Stimulated activated CD4-positive, alpha-beta T cell treated with anti-CD3 and anti-CD28 coated beads, Interleukin-2, amount 100 ng/mL, for 24 hours (primary cell): ENCODE measurements at regions not wholly inside any gene's neighbourhood (a gene's known extent, or its start where the extent isn't known, plus 50 kb on each side); places are given as distances from the start of the nearest gene placed in this dataset.

Experiments
- DNase-seq, 2 donors: peaks; one replicate each; pipeline ENCODE4 v3.0.0-alpha.2; 2020

DNA sequence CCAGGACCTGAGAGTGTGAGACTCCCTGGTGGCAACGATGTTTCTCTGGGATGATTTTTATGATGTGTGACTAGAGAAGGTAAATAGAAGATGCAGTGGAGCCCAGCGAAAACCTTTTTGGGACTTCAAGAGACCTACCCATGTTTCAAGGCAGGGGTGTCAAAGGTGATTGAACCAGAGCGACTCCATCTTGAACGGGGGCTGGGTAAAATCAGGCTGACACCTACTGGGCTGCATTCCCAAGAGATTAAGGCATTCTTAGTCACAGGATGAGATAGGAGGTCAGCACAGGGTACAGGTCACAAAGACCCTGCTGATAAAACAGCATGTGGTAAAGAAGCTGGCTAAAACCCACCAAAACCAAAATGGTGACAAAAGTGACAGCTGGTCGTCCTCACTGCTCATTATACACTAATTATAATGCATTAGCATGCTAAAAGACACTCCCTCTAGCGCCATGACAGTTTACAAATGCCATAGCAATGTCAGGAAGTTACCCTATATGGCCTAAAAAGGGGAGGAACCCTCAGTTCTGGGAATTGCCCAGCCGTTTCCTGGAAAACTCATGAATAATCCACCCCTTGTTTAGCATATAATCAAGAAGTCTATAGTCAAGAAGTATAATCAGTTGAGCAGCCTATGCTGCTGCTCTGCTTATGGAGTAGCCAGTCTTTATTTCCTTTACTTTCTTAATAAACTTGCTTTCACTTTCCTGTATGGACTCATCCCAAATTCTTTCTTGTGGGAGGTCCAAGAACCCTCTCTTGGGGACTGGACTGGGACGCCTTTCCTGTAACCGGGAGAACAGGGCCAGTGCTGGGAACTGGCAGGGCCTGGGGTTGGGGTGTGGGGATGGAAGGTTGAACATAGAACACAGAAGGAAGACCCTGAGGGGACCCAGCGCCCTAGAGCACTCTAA is 526.4 kb downstream of the QKI start:
- no peak for DNase-seq

DNA sequence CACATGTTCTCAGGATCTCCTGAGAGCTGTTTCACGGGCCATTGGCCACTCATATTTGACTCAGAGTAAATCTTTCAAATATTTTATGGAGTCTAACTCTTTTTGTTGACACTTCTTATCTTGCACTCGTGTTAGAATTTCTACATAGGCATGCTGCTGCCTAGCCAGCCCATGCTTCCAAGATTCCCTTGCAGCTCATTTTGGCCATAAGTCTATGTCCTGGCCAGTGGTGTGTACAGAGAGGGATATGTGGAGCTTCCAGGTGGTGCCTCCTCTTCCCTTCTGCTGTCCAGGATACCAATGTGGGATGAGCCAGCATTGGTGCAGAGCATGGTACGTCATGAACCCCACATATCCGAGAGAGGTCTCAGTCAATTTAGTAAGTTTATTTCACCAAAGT is 522.6 kb downstream of the QKI start:
- DNase-seq: no peak

DNA sequence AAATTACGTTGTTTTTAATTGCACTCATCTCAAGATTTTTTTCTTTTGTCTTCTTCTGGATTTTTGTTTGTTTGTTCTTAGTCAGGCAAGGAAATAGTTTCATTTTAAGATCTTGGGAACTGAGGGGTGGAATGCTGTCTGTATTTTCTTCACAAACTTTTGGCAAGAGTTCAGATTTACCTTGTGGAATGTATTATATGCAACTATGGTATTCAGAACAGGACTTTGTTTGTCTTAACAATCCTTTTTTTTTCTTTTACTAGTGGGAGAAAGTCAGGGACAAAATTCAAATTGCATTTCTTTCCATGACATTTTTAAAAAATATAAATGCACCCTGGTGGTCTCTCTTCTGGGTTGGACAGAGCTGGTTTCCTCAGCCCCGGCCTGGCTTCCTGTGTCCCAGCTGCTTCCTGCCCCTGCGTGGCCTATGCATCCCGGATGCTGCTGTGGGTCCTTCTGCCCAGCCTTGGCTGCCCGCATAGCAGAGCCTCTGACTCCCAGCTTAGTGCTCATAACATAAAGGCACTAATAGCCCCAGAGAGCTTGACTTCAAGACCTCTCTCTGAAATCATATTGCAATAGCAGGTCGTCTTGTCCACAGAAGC is 520.7 kb downstream of the QKI start:
- DNase-seq: no peak

GRCh38 chr6:163930012-163930411 is 515.5 kb downstream of the QKI start:
- DNase-seq: no peak

DNA sequence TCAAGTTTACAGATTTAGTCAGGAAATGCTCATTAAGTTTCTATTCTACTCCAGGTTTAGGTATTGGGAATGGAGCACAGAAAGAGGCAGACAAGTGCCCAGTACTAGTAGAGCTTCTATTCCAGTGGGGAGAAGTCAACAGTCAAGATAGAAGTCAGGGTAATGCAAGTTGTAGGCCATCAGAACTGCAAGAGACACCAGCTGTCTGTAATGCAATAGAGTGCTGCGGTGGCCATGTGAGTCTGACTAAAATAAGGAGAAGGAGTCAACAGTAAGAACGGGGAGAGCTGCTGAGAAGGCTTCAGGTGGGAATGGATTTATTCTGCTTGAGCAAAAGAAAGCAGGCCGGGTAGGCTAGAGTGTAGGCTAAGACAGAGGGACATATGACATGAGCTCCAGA is 515.0 kb downstream of the QKI start:
- DNase-seq: no peak

GRCh38 chr6:163926642-163927041 is 512.1 kb downstream of the QKI start:
- DNase-seq: no peak

DNA sequence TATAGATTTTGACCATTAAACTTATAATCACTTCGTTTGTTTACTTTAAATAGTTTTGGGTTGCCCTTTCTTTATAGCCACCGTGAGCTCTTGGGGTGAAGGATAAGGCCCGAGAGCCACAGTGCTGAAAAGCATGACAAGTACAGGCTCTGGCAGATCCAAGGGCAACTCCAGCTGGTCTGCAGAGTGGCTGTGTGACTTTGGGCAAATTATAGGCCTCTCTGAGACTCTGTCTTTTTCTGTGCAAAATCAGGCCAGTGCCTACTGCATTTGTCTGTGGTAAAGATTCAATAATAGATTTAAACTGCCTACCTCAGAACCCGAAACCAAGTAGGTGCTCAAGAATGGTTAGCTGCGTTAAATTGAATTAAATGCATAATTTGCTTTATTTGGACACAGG is 511.3 kb downstream of the QKI start:
- DNase-seq: no peak

DNA sequence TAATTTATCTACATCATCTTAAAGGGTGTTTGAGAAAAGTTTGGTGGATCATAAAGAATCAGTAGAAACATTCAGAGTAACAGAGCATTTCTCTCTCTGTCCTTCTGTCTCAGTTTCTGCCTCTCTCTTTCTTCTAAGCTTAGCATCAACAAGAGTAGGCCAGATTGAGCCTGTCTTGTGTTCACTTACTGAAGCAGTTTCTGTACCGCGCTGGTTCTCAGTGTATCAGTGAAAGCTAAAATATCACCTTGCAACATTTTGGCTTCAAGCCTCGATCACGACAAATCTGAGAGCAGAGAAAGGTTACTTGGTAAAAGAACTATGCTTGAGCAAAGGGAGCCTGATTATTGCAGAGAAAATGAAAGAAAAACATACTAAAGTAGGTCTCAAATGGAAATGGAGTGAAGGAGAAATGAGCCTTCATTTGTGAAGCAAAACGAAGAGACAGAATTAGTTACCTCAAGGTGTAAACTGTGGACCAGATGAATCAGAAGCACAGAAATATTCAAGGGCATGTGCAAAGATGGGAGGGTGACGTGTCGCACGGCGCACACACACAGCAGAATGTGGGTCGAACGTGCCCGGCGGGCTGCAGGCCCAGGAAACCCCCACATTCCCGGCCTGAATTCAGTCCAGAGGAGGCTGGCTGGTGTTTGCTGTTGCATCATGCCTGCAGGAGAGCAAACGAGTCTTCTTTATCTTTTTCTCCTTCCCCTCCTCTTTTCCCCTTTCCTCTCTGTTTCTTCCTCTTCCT is 509.3 kb downstream of the QKI start:
- DNase-seq: no peak

DNA sequence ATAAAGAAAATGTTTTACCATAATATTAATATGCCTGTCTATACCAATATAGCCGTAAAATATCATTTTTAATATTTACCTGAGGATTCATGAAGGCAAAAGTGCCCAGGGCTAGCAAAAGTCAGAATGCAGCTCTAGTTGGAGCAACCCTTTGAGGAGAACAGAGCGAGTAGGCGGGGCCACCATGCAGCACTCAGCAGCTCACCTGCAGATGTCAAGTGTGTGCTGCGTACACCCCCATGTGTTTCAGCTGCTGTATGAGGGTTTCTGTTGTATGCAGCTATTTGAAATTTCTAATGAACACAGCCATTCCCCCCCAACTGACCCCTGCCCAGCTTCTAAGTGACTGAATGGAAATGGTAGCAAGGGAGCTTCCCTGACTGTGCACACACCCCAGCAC is 508.0 kb downstream of the QKI start:
- no peak for DNase-seq

GRCh38 chr6:163919652-163920051 is 505.1 kb downstream of the QKI start:
- no peak for DNase-seq

DNA sequence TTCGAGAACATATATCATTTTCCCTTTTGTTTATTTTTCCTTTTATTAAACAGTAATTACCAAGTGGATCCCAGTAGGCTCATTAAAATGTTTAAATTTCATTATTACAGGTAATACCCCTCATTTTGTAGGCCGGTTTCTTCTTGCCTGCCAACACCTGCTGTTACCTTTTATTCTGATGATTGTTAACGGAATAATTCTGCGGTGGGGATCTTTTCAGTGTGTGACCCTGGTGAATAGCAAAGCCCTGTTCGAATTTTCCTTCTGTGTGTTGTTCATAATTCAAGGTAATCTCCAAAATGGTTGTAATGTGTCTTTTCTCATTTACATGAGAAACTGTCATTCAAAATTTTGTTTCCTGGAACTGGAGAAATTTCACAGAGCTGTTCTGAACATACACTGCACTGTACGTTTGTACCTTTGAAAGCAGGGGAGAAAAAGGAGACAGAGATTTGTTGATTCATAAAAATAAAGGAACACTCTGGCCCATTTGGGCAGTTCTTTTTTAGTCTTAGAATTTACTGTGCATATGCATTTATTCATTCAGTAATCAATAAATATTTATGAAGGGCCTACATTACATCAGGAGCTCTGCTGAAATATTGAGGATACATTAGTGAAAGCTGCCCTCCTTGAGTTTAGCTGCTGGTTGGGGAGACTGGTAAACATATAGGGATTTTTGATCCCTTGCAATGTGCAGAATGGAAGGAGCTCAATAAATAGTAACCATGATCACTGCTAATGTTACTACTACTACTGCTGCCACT is 502.0 kb downstream of the QKI start:
- no peak for DNase-seq

DNA sequence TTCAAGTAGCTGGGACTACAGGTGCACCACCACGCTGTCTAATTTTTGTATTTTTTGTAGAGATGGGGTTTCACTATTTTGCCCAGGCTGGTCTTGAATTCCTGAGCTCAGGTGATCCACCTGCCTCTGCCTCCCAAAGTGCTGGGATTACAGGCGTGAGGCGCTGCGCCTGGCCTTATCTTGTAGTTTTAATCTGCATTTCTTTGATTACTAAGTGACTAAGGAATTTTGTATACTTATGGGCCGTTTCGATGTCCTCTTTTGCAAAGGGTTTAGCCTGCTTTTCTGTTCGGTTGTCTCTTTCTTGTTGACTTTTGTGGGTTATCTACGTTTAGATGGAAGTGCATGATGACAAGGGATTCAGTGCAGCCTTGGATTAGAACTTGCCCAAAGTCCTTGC is 500.6 kb downstream of the QKI start:
- no peak for DNase-seq

GRCh38 chr6:163913045-163913444 is 498.5 kb downstream of the QKI start:
- no peak for DNase-seq

GRCh38 chr6:163906006-163906710 is 491.6 kb downstream of the QKI start:
- no peak for DNase-seq

- DNase-seq: no peak
These were observed 489.7 kb downstream of the QKI start for GRCh38 chr6:163904186-163904585.

- DNase-seq: no peak
These were observed 489.0 kb downstream of the QKI start for GRCh38 chr6:163903541-163903940.

DNA sequence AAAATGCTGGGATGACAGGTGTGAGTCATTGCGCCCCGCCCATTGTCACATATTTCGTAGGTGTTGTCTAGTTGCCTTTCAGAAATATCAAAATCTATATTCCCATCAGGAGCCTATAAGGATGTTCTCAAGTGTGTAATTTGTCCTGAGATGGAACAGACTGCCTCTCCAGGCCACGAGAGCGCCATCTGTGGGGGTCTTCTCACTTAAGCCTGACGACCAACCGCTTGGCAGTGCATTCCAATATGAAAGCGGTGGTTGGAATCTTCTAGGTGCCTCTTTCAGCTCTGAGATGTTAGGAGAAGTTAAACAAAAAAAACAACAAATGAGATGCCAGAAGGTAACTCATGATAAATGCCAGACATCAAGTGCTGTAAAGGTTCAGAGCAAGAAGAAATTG is 488.5 kb downstream of the QKI start:
- DNase-seq: no peak

- DNase-seq: no peak
These were observed 487.2 kb downstream of the QKI start for GRCh38 chr6:163901681-163902080.

- no peak for DNase-seq
These were observed 486.1 kb downstream of the QKI start for GRCh38 chr6:163900570-163900969.

DNA sequence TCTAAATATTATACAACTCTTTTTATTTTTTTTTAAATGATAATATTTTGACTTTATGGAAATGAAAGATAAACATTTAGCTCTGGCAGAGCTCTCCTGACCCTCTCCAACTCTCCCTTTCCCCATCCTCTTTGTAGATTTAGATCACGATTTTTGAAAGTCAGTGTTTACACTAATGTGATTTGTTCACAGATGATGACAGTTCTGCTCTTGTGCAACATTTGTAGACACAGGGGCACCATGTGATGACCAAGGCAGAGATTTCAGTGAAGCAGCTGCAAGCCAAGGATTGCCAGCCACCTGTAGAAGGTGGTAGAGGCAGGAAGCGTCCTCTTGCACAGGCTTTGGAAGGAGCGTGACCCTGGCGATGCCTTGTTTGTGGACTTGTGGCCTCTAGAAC is 483.2 kb downstream of the QKI start:
- no peak for DNase-seq

DNA sequence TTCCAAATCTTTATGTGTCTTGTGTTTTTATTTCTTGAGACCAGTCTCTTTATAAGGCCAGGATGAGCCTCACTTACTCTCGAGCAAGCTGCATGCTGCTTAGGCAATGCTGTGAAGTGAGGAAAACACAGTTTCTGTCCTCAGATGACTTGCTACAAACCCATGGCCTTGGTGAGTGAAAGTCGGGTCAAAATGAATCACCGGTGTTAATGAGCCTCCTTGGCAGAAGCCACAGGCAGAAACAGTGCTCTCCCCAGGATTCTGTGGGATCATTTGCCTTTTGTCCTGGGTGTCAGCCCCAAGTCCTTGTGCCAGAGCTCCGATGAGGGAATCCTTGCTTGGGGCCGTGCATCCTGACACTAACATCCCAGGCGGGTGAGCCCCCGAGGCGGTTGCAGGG is 482.5 kb downstream of the QKI start:
- no peak for DNase-seq

DNA sequence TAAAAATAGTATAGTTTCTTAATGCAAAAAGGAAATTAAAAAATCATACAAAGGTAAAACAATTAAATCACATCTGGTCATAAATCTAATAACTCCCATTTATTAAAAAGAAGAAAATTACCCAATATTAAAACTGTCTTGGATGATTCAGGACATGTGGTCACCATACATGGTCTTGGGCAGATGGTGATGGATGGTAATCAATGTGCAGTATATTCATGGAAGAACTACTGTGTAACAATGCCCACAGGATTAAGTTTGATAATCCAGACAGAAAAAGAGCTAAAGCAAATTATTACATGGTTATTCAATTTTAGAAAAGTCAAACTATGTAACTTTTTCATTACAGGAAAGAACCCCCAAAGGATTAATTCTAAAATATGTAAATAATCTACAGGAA is 480.6 kb downstream of the QKI start:
- DNase-seq: no peak
